ENCODE measurements at regions not wholly inside any gene's neighbourhood (a gene's known extent, or its start where the extent isn't known, plus 50 kb on each side); places are given as distances from the start of the nearest gene placed in this dataset.

DNA sequence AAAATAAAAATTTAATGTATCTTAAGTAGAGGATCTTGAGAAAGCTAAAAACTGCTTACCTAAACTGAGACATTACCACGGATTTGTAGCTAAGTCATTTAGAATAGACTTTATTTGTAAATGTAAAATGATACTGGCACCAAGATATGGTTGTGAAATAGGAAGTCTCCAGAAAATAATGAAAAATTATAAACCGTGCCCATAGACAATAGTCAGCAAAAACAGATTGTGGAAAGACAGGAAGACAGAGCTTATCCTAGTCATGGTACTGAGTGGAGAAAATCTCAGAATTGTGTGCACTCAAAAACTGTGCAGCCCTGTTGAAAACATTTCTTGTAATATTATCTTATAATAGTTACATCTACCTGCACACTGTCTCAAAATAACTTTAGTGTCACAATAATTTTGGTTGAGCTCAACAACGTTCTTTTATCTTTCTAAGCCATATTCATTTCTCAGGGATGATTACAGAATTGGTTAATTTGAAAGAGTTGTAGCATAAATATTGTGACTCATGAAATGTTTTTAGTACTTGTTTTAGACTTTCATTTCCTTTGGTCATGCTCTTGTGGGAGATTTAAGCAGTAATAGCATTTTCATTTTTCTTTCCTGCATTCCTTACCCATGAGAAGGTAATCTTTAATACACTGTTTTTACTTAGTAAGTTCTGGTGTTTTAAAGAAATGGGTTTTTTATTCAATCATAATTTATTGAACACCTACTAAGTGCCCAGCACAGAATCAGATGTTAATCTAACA, 174.5 kb downstream of the SOX4 start:
- no peaks in the 10 kb centered on the region for H3K36me3 ChIP-seq
- H3K27ac ChIP-seq, result no peak overlapping the region
- H3K4me2 ChIP-seq, result no peak overlapping the region
- no peak overlapping the region for H3K9ac ChIP-seq
- no peak for TF ChIP-seq Cebpa-rat (IDR thresholded peaks at IDR 0.05)
- no peaks in the 10 kb centered on the region for H3K27me3 ChIP-seq
- H4K20me1 ChIP-seq, result no peaks in the 10 kb centered on the region
- no peaks in the 10 kb centered on the region for H3K9me3 ChIP-seq
- no peak overlapping the region for H3K4me3 ChIP-seq
- H3K4me1 ChIP-seq, result no peaks in the 10 kb centered on the region; the same call in 1 of the 2 replicates

DNA sequence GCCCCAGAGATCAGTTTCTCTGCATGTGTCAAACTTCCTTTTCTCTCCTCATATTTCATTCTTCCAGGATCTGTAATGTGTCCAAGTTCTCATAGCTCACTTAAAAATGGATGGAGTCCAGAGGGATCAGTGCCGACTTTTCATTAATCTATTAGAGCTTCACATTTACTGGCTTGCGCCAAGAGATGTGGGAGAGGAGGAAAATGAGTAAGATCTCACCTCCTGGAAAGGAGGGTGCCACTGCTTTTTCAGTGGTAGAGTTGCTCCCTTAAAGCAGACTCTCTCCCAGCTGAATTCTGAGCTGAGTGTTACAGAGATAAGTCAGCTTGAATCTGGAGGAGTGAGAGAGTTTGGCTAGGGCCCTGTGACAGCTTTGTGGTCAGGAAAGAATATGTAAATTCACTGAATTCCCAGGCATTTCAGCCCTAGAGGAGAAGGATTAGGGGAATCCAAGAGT, 175.9 kb downstream of the SOX4 start:
- no peak overlapping the region for H3K4me2 ChIP-seq

DNA sequence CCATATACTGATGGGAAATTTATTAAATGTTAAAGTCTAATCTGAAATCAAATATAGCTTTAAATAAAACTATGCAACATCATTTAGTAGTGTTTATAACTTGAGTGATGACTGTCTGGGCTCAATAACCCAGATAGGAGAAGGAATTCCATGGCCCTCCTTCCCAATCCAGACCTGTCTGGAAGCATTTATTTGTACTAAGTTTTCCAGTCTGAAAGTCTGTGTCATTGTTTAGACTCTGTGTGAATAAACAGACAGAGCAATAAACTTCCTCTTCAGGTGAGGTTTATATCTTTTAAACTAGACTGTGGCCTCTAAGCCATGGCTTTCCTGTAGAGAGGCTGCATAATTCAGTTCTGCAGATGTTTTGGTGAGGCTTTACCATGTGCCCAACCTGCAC, 176.4 kb downstream of the SOX4 start:
- no peaks in the 10 kb centered on the region for H4K20me1 ChIP-seq
- no peaks in the 10 kb centered on the region; the same call in 1 of the 2 replicates for H3K4me1 ChIP-seq
- TF ChIP-seq Cebpa-rat (IDR thresholded peaks at IDR 0.05), result no peak
- no peak overlapping the region for H3K4me2 ChIP-seq
- H3K9me3 ChIP-seq, result no peaks in the 10 kb centered on the region
- H3K36me3 ChIP-seq, result no peaks in the 10 kb centered on the region
- no peak overlapping the region for H3K9ac ChIP-seq
- H3K4me3 ChIP-seq, result no peak overlapping the region
- no peak overlapping the region for H3K27ac ChIP-seq
- no peaks in the 10 kb centered on the region for H3K27me3 ChIP-seq

More for the DNA sequence above, 175.9 kb downstream of the SOX4 start:
- no peaks in the 10 kb centered on the region for H3K36me3 ChIP-seq
- no peaks in the 10 kb centered on the region for H3K27me3 ChIP-seq
- no peak overlapping the region for H3K27ac ChIP-seq
- TF ChIP-seq Cebpa-rat (IDR thresholded peaks at IDR 0.05), result no peak
- H3K9me3 ChIP-seq, result no peaks in the 10 kb centered on the region
- H3K4me1 ChIP-seq, result no peaks in the 10 kb centered on the region; the same call in 1 of the 2 replicates
- H4K20me1 ChIP-seq, result no peaks in the 10 kb centered on the region
- H3K9ac ChIP-seq, result no peak overlapping the region
- H3K4me3 ChIP-seq, result no peak overlapping the region

DNA sequence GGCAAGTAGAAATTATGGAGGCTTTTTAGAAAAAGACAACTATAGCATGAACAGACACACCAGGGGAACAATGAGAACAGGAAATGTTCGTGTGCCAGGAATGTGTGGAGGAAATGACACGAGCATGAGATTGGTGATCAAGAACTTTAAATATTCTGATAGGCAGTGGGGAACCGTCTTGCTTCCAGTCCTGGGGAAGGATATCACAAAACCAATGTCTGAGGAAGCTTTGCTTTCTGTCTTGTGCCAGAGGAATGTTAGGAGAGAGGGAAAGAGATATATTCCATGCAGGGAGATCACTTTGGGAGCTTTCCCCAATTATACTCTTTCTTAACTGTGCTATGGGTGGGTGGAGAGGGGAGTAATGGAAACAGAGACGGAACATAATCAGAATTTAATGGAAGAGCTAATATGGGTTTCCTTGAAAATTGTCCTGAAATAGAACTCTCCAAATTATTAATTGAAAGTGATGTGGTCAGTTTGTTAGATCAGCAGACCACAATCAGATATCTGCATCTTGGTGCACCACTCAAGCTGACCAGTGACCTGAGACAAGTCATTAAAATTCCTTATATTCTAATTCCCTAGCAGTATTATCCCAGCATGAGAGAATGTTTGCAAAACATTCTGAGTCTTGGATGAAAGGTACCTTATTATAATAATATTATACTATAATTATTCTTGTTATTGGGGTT, 178.2 kb downstream of the SOX4 start:
- Histone ChIP-seq H3K36me3 (no peaks in the 10 kb centered on the region), H4K20me1 (no peaks in the 10 kb centered on the region), H3K9ac (no peak overlapping the region), H3K27ac (no peak overlapping the region), H3K27me3 (no peaks in the 10 kb centered on the region), H3K4me3 (no peak overlapping the region), H3K4me1 (no peaks in the 10 kb centered on the region; the same call in 1 of the 2 replicates), H3K9me3 (no peaks in the 10 kb centered on the region), H3K4me2 (no peak overlapping the region)
- TF ChIP-seq Cebpa-rat (IDR thresholded peaks at IDR 0.05), result no peak

DNA sequence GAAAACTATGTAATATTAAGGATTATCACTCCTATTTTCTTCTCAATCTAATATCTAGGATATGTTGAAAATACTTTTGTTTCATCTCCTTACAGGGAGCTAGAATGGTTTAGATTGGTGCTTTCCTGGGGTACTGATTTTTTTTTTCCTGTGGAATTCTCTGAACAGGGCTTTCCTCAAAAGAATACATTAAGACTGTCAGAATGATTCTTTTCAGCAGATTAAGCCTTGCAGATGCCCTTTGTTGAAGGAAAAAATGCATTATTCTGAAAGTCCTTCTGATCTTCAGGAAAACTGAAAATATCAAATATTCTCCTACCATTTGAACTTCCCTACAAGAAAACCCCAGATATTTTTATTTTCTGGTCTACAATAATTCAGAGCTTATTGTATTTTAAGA, 178.9 kb downstream of the SOX4 start:
- H3K4me1 ChIP-seq, result no peaks in the 10 kb centered on the region; the same call in 1 of the 2 replicates
- H3K9ac ChIP-seq, result no peak overlapping the region
- no peak overlapping the region for H3K27ac ChIP-seq
- H3K4me3 ChIP-seq, result no peak overlapping the region
- H3K4me2 ChIP-seq, result no peak overlapping the region
- TF ChIP-seq Cebpa-rat (IDR thresholded peaks at IDR 0.05), result no peak
- no peaks in the 10 kb centered on the region for H4K20me1 ChIP-seq
- H3K9me3 ChIP-seq, result no peaks in the 10 kb centered on the region
- no peaks in the 10 kb centered on the region for H3K36me3 ChIP-seq
- H3K27me3 ChIP-seq, result no peaks in the 10 kb centered on the region

DNA sequence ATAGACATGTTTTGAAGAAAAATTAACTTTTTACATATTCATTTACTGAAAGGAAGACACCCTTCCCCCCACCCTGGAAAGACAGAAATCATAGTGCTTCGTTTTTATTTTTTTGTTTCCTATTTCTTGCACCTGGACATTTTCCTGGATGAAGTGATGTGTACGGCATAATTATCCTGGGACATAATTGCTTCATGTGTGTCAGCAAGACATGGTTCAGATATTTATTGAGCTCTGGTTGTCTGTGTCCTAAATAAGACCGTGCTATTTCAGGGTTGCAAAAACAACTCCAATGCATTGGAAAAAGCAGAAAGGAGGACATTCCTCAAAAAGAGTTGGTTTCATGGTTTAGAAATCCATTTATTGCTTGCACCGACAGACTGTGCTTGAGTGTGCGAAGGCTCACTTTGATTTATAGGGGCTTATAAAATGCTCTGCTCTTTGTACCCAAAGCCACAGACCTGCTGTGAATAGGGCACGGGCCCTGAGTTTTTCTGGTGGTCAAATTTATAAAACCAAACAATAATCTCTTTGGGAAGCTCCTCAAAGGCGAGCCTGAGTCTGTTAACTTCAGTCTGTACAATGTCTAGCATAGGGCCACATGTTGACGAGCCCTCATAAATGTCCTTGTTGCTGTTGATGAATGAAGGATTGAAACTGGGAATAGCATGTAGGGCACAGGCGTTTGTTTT, 179.5 kb downstream of the SOX4 start:
- H4K20me1 ChIP-seq, result no peaks in the 10 kb centered on the region
- H3K27ac ChIP-seq, result no peak overlapping the region
- no peak for TF ChIP-seq Cebpa-rat (IDR thresholded peaks at IDR 0.05)
- no peak overlapping the region for H3K4me3 ChIP-seq
- H3K4me2 ChIP-seq, result no peak overlapping the region
- H3K36me3 ChIP-seq, result no peaks in the 10 kb centered on the region
- H3K27me3 ChIP-seq, result no peaks in the 10 kb centered on the region
- no peak overlapping the region for H3K9ac ChIP-seq
- no peaks in the 10 kb centered on the region; the same call in 1 of the 2 replicates for H3K4me1 ChIP-seq
- no peaks in the 10 kb centered on the region for H3K9me3 ChIP-seq

DNA sequence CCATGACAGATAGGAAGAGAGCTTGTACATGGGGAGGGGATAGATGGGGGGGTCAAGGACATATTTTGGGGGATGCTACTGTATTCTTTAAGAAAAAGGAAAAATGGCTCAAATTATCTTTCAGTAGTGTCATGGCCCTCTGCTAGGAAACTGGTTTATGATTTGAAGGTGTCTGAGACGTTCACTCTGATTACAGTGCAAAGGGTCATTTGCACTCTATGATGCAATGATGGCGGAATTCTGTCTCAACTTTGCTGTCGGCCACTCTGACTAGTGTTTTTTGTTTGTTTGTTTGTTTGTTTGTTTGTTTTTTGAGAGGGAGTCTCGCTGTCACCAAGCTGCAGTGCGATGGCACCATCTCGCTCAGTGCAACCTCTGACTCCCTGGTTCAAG, 180.0 kb downstream of the SOX4 start:
- H3K4me3 ChIP-seq, result no peak overlapping the region
- no peak for TF ChIP-seq Cebpa-rat (IDR thresholded peaks at IDR 0.05)
- H3K36me3 ChIP-seq, result no peaks in the 10 kb centered on the region
- no peaks in the 10 kb centered on the region; the same call in 1 of the 2 replicates for H3K4me1 ChIP-seq
- no peaks in the 10 kb centered on the region for H4K20me1 ChIP-seq
- H3K27me3 ChIP-seq, result no peaks in the 10 kb centered on the region
- no peak overlapping the region for H3K27ac ChIP-seq
- no peaks in the 10 kb centered on the region for H3K9me3 ChIP-seq
- H3K9ac ChIP-seq, result no peak overlapping the region
- no peak overlapping the region for H3K4me2 ChIP-seq

DNA sequence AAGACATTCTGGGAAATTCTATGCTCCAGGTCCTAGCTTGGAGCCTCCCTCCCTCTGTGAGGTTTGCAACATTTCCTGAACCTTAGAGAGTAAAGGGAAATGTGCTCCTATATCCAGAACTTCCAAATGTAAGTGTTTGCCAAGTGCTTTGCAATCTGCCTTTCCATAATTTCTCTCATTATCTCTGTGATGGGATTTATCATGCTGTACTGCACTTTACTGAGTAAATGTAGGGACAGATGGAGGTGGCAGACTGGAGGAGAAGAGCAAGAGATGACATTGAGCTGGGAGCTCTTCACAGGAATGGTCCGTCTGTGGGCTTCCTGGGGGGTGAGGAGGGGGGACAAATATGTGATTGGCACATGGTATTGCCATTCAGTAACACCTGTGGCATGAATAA, 184.3 kb downstream of the SOX4 start:
- no peak overlapping the region for H3K27ac ChIP-seq
- H3K9me3 ChIP-seq, result no peaks in the 10 kb centered on the region
- H3K4me1 ChIP-seq, result no peaks in the 10 kb centered on the region
- H4K20me1 ChIP-seq, result no peaks in the 10 kb centered on the region
- no peak for TF ChIP-seq Cebpa-rat (IDR thresholded peaks at IDR 0.05)
- H3K4me2 ChIP-seq, result no peak overlapping the region
- no peaks in the 10 kb centered on the region for H3K36me3 ChIP-seq
- no peaks in the 10 kb centered on the region for H3K27me3 ChIP-seq
- H3K4me3 ChIP-seq, result no peak overlapping the region
- H3K9ac ChIP-seq, result no peak overlapping the region

DNA sequence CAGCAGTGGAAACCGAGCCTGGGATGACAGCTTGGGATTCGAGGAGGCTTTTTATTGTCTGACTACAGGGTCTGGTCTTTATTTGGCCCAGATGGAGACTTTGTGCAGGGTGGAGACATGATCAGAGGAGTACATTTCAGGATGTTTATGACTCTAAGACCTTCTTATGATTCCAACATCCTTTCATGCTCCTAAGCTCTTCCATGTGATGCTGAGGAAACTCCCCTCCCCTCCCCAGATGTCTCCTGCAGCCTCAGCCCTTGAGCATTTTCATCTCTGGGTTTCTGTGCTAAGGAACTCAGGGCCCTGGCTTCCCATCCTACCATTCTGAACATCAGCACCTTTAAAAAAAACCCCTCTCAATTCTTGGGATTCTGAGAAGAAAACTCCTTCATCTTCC, 186.6 kb downstream of the SOX4 start:
- Histone ChIP-seq H3K27ac (no peak overlapping the region), H4K20me1 (no peaks in the 10 kb centered on the region), H3K4me1 (no peaks in the 10 kb centered on the region)

DNA sequence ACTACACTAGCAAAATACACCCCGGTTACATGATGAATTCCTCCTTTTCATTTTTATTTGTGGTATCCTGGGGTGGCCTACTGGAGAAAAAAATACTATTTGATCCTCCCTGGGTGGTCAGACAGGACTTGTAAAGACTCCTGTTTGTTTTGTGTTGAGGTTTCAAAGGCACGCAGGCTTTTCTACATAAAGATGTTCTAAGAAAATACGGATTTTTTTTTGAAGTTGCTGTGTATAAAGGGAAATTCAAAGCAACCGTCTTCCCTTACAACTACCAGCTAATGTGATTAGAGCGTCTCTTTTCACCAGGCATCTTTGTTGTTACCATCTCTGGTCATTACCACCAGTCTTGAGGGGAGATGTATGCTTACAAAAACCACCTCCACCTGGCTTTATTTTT, 187.1 kb downstream of the SOX4 start:
- no peak overlapping the region for H3K4me2 ChIP-seq
- no peak overlapping the region for H3K27ac ChIP-seq

More for the DNA sequence above, 186.6 kb downstream of the SOX4 start:
- no peak for TF ChIP-seq Cebpa-rat (IDR thresholded peaks at IDR 0.05)
- no peak overlapping the region for H3K4me3 ChIP-seq
- H3K4me2 ChIP-seq, result no peak overlapping the region
- H3K36me3 ChIP-seq, result no peaks in the 10 kb centered on the region
- no peaks in the 10 kb centered on the region for H3K27me3 ChIP-seq
- H3K9me3 ChIP-seq, result no peaks in the 10 kb centered on the region
- no peak overlapping the region for H3K9ac ChIP-seq

More for the DNA sequence above, 187.1 kb downstream of the SOX4 start:
- Histone ChIP-seq H3K4me3 (no peak overlapping the region), H3K36me3 (no peaks in the 10 kb centered on the region), H3K27me3 (no peaks in the 10 kb centered on the region), H4K20me1 (no peaks in the 10 kb centered on the region), H3K9ac (no peak overlapping the region), H3K9me3 (no peaks in the 10 kb centered on the region), H3K4me1 (no peaks in the 10 kb centered on the region)
- no peak for TF ChIP-seq Cebpa-rat (IDR thresholded peaks at IDR 0.05)

Measured in BLaER1 (cell line).